ENCODE measurements at regions not wholly inside any gene's neighbourhood (a gene's known extent, or its start where the extent isn't known, plus 50 kb on each side); places are given as distances from the start of the nearest gene placed in this dataset.

DNA sequence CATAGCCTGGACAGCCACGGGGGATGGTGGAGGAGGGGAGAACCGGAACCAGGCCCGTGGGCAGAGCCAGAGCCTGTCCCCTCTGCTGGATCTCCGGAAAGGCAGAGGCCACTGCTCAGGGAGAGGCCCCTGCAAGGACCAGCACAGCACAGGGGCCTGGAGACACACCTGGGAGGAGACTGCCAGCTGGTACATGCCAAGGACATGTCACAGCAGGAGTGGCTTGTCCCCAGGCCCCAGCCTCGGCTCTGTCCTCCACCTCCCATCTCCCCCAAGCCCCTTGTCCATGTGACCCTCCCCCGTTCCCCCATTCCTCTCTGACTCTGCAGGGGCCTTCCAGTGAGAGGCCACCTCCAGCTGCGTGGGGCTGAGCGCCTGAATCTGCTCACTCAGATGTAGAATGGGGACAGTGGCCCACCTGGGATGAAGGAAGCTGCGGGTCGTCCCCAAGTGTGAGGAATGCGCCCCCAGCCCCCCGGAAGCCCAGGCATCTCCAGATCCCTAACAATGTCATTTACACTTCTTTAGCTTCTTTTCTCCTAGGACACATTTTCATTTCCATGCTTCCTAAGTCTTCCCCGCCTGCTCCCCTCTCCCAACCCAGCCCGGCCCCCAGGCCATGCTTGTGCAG lies 349.6 kb upstream of the IRX2 start:
- H3K4me3 ChIP-seq (ENCODE audit: low read depth, low read length) = no peak overlapping the region
- H3K36me3 ChIP-seq (replicated peaks) = no peaks in the 10 kb centered on the region
- DNase-seq = no peak
- TF ChIP-seq, protein P1, sequence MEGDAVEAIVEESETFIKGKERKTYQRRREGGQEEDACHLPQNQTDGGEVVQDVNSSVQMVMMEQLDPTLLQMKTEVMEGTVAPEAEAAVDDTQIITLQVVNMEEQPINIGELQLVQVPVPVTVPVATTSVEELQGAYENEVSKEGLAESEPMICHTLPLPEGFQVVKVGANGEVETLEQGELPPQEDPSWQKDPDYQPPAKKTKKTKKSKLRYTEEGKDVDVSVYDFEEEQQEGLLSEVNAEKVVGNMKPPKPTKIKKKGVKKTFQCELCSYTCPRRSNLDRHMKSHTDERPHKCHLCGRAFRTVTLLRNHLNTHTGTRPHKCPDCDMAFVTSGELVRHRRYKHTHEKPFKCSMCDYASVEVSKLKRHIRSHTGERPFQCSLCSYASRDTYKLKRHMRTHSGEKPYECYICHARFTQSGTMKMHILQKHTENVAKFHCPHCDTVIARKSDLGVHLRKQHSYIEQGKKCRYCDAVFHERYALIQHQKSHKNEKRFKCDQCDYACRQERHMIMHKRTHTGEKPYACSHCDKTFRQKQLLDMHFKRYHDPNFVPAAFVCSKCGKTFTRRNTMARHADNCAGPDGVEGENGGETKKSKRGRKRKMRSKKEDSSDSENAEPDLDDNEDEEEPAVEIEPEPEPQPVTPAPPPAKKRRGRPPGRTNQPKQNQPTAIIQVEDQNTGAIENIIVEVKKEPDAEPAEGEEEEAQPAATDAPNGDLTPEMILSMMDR (IDR thresholded peaks at IDR 0.05; ENCODE audit: low read depth, low read length, missing control alignments) = no peak
- no peaks in the 10 kb centered on the region for H3K27me3 ChIP-seq (replicated peaks)
- in situ Hi-C loops (cut with HindIII; ENCODE audit: low pct_ligation_motif_present, low sequenced_read_pairs) = no loop called here
- H3K27ac ChIP-seq = no peak overlapping the region

DNA sequence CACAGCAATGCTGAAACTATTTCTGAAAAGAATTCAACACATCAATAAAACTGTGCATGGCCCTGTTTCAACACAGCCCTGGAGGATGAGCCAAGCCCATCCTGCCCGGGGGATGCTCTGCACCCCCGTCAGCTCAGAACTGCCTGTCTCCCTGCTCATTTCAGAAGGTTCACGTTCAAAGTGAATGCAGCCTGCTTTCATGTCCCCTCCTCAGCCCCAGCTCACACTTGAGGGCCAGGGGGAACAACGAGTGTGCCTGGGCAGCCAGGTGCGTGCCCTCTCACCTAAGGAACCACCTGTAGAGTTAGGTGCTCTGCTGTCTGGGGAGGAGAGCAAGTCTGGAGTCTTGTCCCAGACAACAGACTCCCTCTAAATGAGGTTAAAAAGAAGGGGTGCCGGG lies 348.5 kb upstream of the IRX2 start:
- H3K36me3 ChIP-seq (replicated peaks) = no peaks in the 10 kb centered on the region
- TF ChIP-seq, protein P1 (IDR thresholded peaks at IDR 0.05; ENCODE audit: low read depth, low read length, missing control alignments) = no peak
- H3K4me3 ChIP-seq (ENCODE audit: low read depth, low read length) = no peak overlapping the region
- DNase-seq = no peak
- no peaks in the 10 kb centered on the region for H3K27me3 ChIP-seq (replicated peaks)
- no peak overlapping the region for H3K27ac ChIP-seq
- in situ Hi-C loops (cut with HindIII; ENCODE audit: low pct_ligation_motif_present, low sequenced_read_pairs) = no loop called here

- in situ Hi-C loops (cut with HindIII; ENCODE audit: low pct_ligation_motif_present, low sequenced_read_pairs) = no loop called here
- no peaks in the 10 kb centered on the region for H3K27me3 ChIP-seq (replicated peaks)
- H3K4me3 ChIP-seq (ENCODE audit: low read depth, low read length) = no peak overlapping the region
- no peaks in the 10 kb centered on the region for H3K36me3 ChIP-seq (replicated peaks)
- no peak overlapping the region for H3K27ac ChIP-seq
- TF ChIP-seq, protein P1 (IDR thresholded peaks at IDR 0.05; ENCODE audit: low read depth, low read length, missing control alignments) = no peak
- DNase-seq = no peak
Observed at GRCh38 chr5:3099526-3099925, 348.0 kb upstream of the IRX2 start.

DNA sequence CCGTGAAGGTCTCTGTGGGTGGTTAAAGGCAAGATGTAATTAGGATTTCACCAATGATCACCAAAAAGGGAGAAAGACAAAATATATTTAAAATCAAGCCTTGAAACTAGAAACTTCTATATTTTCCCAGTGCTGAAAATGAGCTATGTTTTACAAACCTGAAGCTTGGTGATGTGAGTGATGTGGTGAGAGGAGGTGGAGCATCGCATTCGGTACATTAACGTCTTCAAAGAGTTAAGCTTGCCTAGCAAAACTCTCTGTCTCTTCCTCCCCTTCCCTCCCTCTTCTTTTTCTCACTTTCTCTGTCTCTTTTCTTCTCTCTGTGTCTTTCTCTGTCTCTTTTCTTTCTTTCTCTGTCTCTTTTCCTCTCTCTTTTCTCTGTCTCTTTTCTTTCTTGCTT lies 347.3 kb upstream of the IRX2 start:
- no peaks in the 10 kb centered on the region for H3K36me3 ChIP-seq (replicated peaks)
- in situ Hi-C loops (cut with HindIII; ENCODE audit: low pct_ligation_motif_present, low sequenced_read_pairs) = no loop called here
- TF ChIP-seq, protein P1 (IDR thresholded peaks at IDR 0.05; ENCODE audit: low read depth, low read length, missing control alignments) = no peak
- DNase-seq = no peak
- no peak overlapping the region for H3K4me3 ChIP-seq (ENCODE audit: low read depth, low read length)
- H3K27ac ChIP-seq = no peak overlapping the region
- H3K27me3 ChIP-seq (replicated peaks) = no peaks in the 10 kb centered on the region

- DNase-seq = no peak
- in situ Hi-C loops (cut with HindIII; ENCODE audit: low pct_ligation_motif_present, low sequenced_read_pairs) = no loop called here
- H3K4me3 ChIP-seq (ENCODE audit: low read depth, low read length) = no peak overlapping the region
Observed at GRCh38 chr5:3092664-3093063, 341.2 kb upstream of the IRX2 start.

More at GRCh38 chr5:3092664-3093063, 341.2 kb upstream of the IRX2 start:
- Histone ChIP-seq H3K36me3 (replicated peaks) (no peaks in the 10 kb centered on the region), H3K27me3 (replicated peaks) (no peaks in the 10 kb centered on the region), H3K27ac (no peak overlapping the region)
- TF ChIP-seq, protein P1 (IDR thresholded peaks at IDR 0.05; ENCODE audit: low read depth, low read length, missing control alignments) = no peak
